ENCODE measurements at regions not wholly inside any gene's neighbourhood (a gene's known extent, or its start where the extent isn't known, plus 50 kb on each side); places are given as distances from the start of the nearest gene placed in this dataset.

GRCh38 chr5:88979726-88980125 lies 96.7 kb upstream of the MEF2C start:
- Histone ChIP-seq H3K4me3 (no peak overlapping the region), H3K36me3 (no peaks in the 10 kb centered on the region), H3K9me3 (no peaks in the 10 kb centered on the region), H3K27ac (no peak overlapping the region), H3K4me1 (no peaks in the 10 kb centered on the region), H3K27me3 (no peaks in the 10 kb centered on the region)
- DNase-seq (ENCODE audit: low spot score in 2 of 2) = no peak
- 76% methylated on average over 3 of the region's 3 CpGs for WGBS
- TF ChIP-seq POLR2A (IDR thresholded peaks at IDR 0.05) (no peak), CTCF (IDR thresholded peaks at IDR 0.05) (no peak), POLR2AphosphoS5 (IDR thresholded peaks at IDR 0.05) (no peak), EP300 (IDR thresholded peaks at IDR 0.05) (no peak)

- DNase-seq (ENCODE audit: low spot score in 2 of 2) = no peak
- Histone ChIP-seq H3K4me1 (no peaks in the 10 kb centered on the region), H3K27me3 (no peaks in the 10 kb centered on the region), H3K4me3 (no peak overlapping the region), H3K9me3 (no peaks in the 10 kb centered on the region), H3K36me3 (no peaks in the 10 kb centered on the region), H3K27ac (no peak overlapping the region)
- TF ChIP-seq POLR2A (IDR thresholded peaks at IDR 0.05) = no peak
- 55% methylated on average over 3 of the region's 3 CpGs for WGBS
Observed at GRCh38 chr5:88979244-88979643, 96.3 kb upstream of the MEF2C start.

- Histone ChIP-seq H3K4me1 (no peaks in the 10 kb centered on the region), H3K9me3 (no peaks in the 10 kb centered on the region), H3K27me3 (no peaks in the 10 kb centered on the region), H3K4me3 (no peak overlapping the region), H3K27ac (no peak overlapping the region), H3K36me3 (no peaks in the 10 kb centered on the region)
- TF ChIP-seq POLR2AphosphoS5 (IDR thresholded peaks at IDR 0.05) (no peak), POLR2A (IDR thresholded peaks at IDR 0.05) (no peak)
- no peak for DNase-seq (ENCODE audit: low spot score in 2 of 2)
Observed at GRCh38 chr5:88976914-88977313, 93.9 kb upstream of the MEF2C start.

- H3K4me3 ChIP-seq = no peak overlapping the region
- TF ChIP-seq POLR2A (IDR thresholded peaks at IDR 0.05) = no peak
- no peak for TF ChIP-seq EP300 (IDR thresholded peaks at IDR 0.05)
- TF ChIP-seq CTCF (IDR thresholded peaks at IDR 0.05) = no peak
- no peak for TF ChIP-seq POLR2AphosphoS5 (IDR thresholded peaks at IDR 0.05)
- no peaks in the 10 kb centered on the region for H3K27me3 ChIP-seq
- no peaks in the 10 kb centered on the region for H3K9me3 ChIP-seq
- no peaks in the 10 kb centered on the region for H3K36me3 ChIP-seq
- DNase-seq (ENCODE audit: low spot score in 2 of 2) = no peak
- H3K27ac ChIP-seq = no peak overlapping the region
- WGBS = 86% methylated on average over 3 of the region's 3 CpGs
- no peaks in the 10 kb centered on the region for H3K4me1 ChIP-seq
Observed at GRCh38 chr5:88967633-88968585, 84.9 kb upstream of the MEF2C start.

GRCh38 chr5:88964831-88965230 lies 81.8 kb upstream of the MEF2C start:
- WGBS = 72% methylated on average over 1 of the region's 1 CpG
- TF ChIP-seq POLR2AphosphoS5 (IDR thresholded peaks at IDR 0.05) (no peak), POLR2A (IDR thresholded peaks at IDR 0.05) (no peak), CTCF (IDR thresholded peaks at IDR 0.05) (no peak), EP300 (IDR thresholded peaks at IDR 0.05) (no peak)
- Histone ChIP-seq H3K4me1 (no peaks in the 10 kb centered on the region), H3K9me3 (no peaks in the 10 kb centered on the region), H3K4me3 (no peak overlapping the region), H3K27me3 (no peaks in the 10 kb centered on the region), H3K36me3 (no peaks in the 10 kb centered on the region), H3K27ac (no peak overlapping the region)
- DNase-seq (ENCODE audit: low spot score in 2 of 2) = no peak

GRCh38 chr5:88957013-88957412 lies 74.0 kb upstream of the MEF2C start:
- H3K27ac ChIP-seq = no peak overlapping the region
- H3K4me3 ChIP-seq = no peak overlapping the region
- TF ChIP-seq EP300 (IDR thresholded peaks at IDR 0.05) (no peak), CTCF (IDR thresholded peaks at IDR 0.05) (no peak)
- H3K4me1 ChIP-seq = no peaks in the 10 kb centered on the region
- DNase-seq (ENCODE audit: low spot score in 2 of 2) = no peak
- no peaks in the 10 kb centered on the region for H3K36me3 ChIP-seq
- 27% methylated on average over 3 of the region's 3 CpGs for WGBS
- no peaks in the 10 kb centered on the region for H3K27me3 ChIP-seq
- no peaks in the 10 kb centered on the region for H3K9me3 ChIP-seq
